Sigmoid colon (tissue), 6 donors: ENCODE measurements at regions not wholly inside any gene's neighbourhood (a gene's known extent, or its start where the extent isn't known, plus 50 kb on each side); places are given as distances from the start of the nearest gene placed in this dataset.

ENCODE experiments used
- DNase-seq: peaks from one replicate; pipeline ENCODE4 v3.0.0-alpha.2; 2019
- H3K27ac ChIP-seq, 4 donors: fragments of 200-600 bp; sonication (generic); one replicate each; pipeline ENCODE4 v1.5.1; 2016 to 2019; ENCODE audit warnings: mild to moderate bottlenecking in 1 of 4
- H3K27me3 ChIP-seq, 3 donors: fragments of 200-600 bp; sonication (generic); one replicate each; pipeline ENCODE4 v1.5.1; 2019; ENCODE audit warnings: mild to moderate bottlenecking in 1 of 3
- H3K36me3 ChIP-seq, 4 donors: fragments of 200-600 bp; sonication (generic); one replicate each; pipeline ENCODE4 v1.5.1; 2016 to 2019
- H3K4me1 ChIP-seq, 4 donors: fragments of 200-600 bp; sonication (generic); one replicate each; pipeline ENCODE4 v1.5.1; 2017 to 2019
- H3K4me3 ChIP-seq, 4 donors: fragments of 200-600 bp; sonication (generic); one replicate each; pipeline ENCODE4 v1.5.1; 2017 to 2019; ENCODE audit warnings: mild to moderate bottlenecking in 2 of 4, moderate library complexity in 1 of 4
- H3K9me3 ChIP-seq, 4 donors: fragments of 200-600 bp in 3 of 4; sonication (generic) in 3 of 4; one replicate each; pipeline versions ENCODE4 v1.5.1 to v1.6.1; 2013 to 2019
- EP300 ChIP-seq, 4 donors: sonication (generic); formaldehyde crosslinking; IDR thresholded peaks; one replicate each; pipeline ENCODE4 v1.6.1; 2017; ENCODE audit warnings: antibody characterized with exemption in 4 of 4
- POLR2A ChIP-seq, 2 donors: fragments of 450-650 bp; IDR thresholded peaks; one replicate each; pipeline ENCODE4 v1.6.1; 2016; ENCODE audit warnings: antibody characterized with exemption in 2 of 2, mild to moderate bottlenecking in 2 of 2, moderate library complexity in 2 of 2
- POLR2AphosphoS5 ChIP-seq, 4 donors: sonication (generic); formaldehyde crosslinking; IDR thresholded peaks; one replicate each; pipeline ENCODE4 v1.6.1; 2017; ENCODE audit warnings: antibody characterized with exemption in 4 of 4
- WGBS, 2 donors: extraction: QIAGEN DNeasy Blood & Tissue Kit; methylation state at CpG; one replicate each; pipeline ENCODE4 v1.1.7; 2013; 5-methylcytosine and 5-hydroxymethylcytosine counted together
- intact Hi-C: fragments of 100-400 bp; cut with DNase I; formaldehyde crosslinking; loops from one replicate; pipeline ENCODE4 v1.15.1; 2023
- TF ChIP-seq, protein P1 (sequence below), 4 experiments: fragments of 450-650 bp in 3 of 4; fragments of 200-600 bp in 1 of 4; IDR thresholded peaks; one replicate each; pipeline ENCODE4 v1.5.1; 2016 to 2019; ENCODE audit warnings: antibody characterized with exemption in 4 of 4, mild to moderate bottlenecking in 3 of 4, moderate library complexity in 2 of 4
- donor health status: healthy with polysubstance abuse.
- donor health status: healthy.

DNA sequence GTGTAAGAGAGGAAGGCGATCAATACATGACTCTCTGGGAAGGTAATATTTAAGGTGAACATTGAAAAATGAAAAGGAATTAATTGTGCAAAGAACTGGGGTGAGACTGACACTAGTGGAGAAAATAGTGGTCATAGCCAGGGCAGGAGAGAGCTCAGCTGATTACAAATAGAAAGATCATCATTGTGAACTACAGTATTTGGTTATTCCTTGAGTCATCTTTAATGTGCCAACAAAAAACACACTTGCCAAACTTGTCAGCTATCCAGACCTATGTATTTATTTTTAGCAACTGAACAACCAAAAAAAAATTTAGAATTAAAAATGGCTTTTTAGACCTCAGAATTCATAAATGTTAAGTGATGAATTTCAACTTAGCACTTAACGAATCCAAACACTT, 749.8 kb upstream of the CDH9 start:
- H3K9me3 ChIP-seq = no peaks in the 10 kb centered on the region
- no peaks in the 10 kb centered on the region for H3K4me1 ChIP-seq
- intact Hi-C loops = no loop called here
- no peak for DNase-seq
- H3K36me3 ChIP-seq = no peaks in the 10 kb centered on the region
- no peak for TF ChIP-seq EP300 (IDR thresholded peaks at IDR 0.05)
- TF ChIP-seq, protein P1, sequence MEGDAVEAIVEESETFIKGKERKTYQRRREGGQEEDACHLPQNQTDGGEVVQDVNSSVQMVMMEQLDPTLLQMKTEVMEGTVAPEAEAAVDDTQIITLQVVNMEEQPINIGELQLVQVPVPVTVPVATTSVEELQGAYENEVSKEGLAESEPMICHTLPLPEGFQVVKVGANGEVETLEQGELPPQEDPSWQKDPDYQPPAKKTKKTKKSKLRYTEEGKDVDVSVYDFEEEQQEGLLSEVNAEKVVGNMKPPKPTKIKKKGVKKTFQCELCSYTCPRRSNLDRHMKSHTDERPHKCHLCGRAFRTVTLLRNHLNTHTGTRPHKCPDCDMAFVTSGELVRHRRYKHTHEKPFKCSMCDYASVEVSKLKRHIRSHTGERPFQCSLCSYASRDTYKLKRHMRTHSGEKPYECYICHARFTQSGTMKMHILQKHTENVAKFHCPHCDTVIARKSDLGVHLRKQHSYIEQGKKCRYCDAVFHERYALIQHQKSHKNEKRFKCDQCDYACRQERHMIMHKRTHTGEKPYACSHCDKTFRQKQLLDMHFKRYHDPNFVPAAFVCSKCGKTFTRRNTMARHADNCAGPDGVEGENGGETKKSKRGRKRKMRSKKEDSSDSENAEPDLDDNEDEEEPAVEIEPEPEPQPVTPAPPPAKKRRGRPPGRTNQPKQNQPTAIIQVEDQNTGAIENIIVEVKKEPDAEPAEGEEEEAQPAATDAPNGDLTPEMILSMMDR (IDR thresholded peaks at IDR 0.05) = no peak
- WGBS, 2 donors = 89 to 91% methylated on average over 2 of the region's 2 CpGs
- no peaks in the 10 kb centered on the region for H3K27me3 ChIP-seq
- no peak overlapping the region for H3K4me3 ChIP-seq
- no peak overlapping the region for H3K27ac ChIP-seq

DNA sequence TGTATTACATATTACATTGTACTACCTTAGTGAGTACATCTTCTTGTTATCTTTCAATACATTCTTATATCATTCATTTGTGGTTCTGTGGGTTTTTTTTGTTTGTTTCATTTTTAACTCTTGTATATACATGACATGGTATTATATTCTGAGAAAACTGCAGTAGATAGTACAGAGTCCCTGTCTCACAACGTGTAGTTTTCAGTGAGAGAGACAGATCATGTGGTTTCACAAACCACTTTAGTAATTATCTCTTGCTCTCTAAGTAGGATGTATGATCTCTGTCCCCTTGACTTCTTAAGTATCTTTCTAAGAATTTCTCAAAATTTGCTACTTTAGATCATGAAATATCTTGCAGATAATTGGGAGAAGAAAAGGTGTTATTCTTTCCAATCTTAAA, 745.9 kb upstream of the CDH9 start:
- TF ChIP-seq POLR2A (IDR thresholded peaks at IDR 0.05) = no peak
- TF ChIP-seq, protein P1 (IDR thresholded peaks at IDR 0.05) = no peak
- TF ChIP-seq POLR2AphosphoS5 (IDR thresholded peaks at IDR 0.05) = no peak
- no peak for TF ChIP-seq EP300 (IDR thresholded peaks at IDR 0.05)
- H3K27me3 ChIP-seq = no peaks in the 10 kb centered on the region
- DNase-seq = no peak
- no peak overlapping the region for H3K4me3 ChIP-seq
- intact Hi-C loops = no loop called here
- WGBS, 2 donors = 39 to 70% methylated on average over 1 of the region's 1 CpG
- H3K27ac ChIP-seq = no peak overlapping the region
- H3K4me1 ChIP-seq = no peaks in the 10 kb centered on the region
- H3K9me3 ChIP-seq = no peaks in the 10 kb centered on the region
- H3K36me3 ChIP-seq = no peaks in the 10 kb centered on the region

DNA sequence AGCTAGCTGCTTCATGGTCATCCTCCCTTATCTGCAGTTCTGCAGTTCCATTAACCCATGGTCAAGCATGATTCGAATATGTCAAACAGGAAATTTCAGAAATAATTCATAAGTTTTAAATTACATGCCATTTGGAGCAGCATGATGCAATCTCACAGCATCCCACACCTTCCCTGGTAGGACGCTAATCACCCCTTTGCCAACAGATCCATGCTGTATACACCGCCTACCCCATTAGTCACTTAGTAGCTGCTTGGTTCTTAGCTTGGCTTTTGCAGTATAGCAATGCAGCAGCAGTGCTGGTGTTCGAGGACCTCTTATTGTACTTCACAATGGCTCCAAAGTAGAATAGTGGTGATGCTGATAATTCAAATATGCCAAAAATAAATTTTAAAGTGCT, 739.7 kb upstream of the CDH9 start:
- WGBS, 2 donors = 84 to 91% methylated on average over 4 of the region's 4 CpGs
- Histone ChIP-seq H3K36me3 (no peaks in the 10 kb centered on the region), H3K4me3 (no peak overlapping the region), H3K9me3 (peaks cover 0 to 4% (median 0%) of the 10 kb centered on the region in 4 donors), H3K27ac (no peak overlapping the region), H3K4me1 (no peaks in the 10 kb centered on the region), H3K27me3 (no peaks in the 10 kb centered on the region)
- no peak for DNase-seq
- intact Hi-C loops = no loop called here
- no peak for TF ChIP-seq POLR2AphosphoS5 (IDR thresholded peaks at IDR 0.05)

DNA sequence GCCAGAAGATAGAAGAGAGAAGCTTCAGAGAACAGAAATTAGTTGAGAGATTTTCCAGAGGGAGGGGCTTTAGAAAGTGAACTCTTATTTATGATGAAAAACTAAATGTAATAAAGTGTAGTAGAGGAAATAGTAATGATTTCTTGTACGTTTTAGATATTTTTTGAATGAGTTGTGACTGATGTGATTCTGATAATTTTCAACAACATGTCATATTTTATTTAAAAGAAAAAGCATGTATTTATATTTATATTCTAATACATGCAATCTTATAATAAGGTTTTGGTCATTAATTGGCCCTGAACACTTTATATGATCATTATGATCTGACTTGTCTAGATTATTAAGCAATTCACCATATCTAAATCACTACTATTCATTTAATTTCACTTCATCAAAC, 735.2 kb upstream of the CDH9 start:
- 53 to 72% methylated on average over 1 of the region's 1 CpG for WGBS, 2 donors
- DNase-seq = no peak
- TF ChIP-seq POLR2AphosphoS5 (IDR thresholded peaks at IDR 0.05) (no peak), POLR2A (IDR thresholded peaks at IDR 0.05) (no peak), EP300 (IDR thresholded peaks at IDR 0.05) (no peak)
- TF ChIP-seq, protein P1 (IDR thresholded peaks at IDR 0.05) = no peak
- no peaks in the 10 kb centered on the region for H3K36me3 ChIP-seq
- H3K27ac ChIP-seq = no peak overlapping the region
- peaks cover 0 to 4% (median 0%) of the 10 kb centered on the region in 4 donors for H3K9me3 ChIP-seq
- no peaks in the 10 kb centered on the region for H3K27me3 ChIP-seq
- no peaks in the 10 kb centered on the region for H3K4me1 ChIP-seq
- intact Hi-C loops = no loop called here
- H3K4me3 ChIP-seq = no peak overlapping the region

DNA sequence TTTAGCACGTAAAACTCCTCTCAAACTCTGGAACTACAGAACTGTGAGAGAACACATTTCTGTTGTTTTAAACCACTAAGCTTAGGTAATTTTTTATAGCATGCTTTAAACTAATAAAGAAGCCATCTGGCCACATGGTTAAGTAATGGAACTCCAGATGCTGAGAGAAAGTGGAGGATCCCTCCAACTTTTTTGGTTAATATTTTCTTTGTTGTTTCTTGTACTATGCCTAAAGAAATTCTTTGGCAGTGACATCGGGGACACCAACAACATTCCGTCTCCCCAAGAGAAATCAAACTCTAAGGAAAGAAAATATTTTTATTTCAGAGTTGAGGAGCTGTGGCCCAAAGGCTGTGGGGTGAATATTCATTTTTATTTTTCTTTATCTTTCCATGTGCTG, 734.8 kb upstream of the CDH9 start:
- Histone ChIP-seq H3K36me3 (no peaks in the 10 kb centered on the region), H3K4me1 (no peaks in the 10 kb centered on the region), H3K9me3 (peaks cover 0 to 2% (median 0%) of the 10 kb centered on the region in 4 donors), H3K4me3 (no peak overlapping the region), H3K27me3 (no peaks in the 10 kb centered on the region), H3K27ac (no peak overlapping the region)
- no peak for DNase-seq
- intact Hi-C loops = no loop called here
- 73 to 82% methylated on average over 3 of the region's 3 CpGs for WGBS, 2 donors
- TF ChIP-seq POLR2AphosphoS5 (IDR thresholded peaks at IDR 0.05) (no peak), POLR2A (IDR thresholded peaks at IDR 0.05) (no peak), EP300 (IDR thresholded peaks at IDR 0.05) (no peak)
- TF ChIP-seq, protein P1 (IDR thresholded peaks at IDR 0.05) = no peak
